HG03045 (cell line): ENCODE measurements at regions not wholly inside any gene's neighbourhood (a gene's known extent, or its start where the extent isn't known, plus 50 kb on each side); places are given as distances from the start of the nearest gene placed in this dataset.
"Not testable (repeated sequence)": the region's sequence is repeated elsewhere in the genome, so short reads cannot be mapped to it uniquely, and the experiment has no call there.

Experiments
- ATAC-seq: cut with Tn5 transposase; IDR thresholded peaks from one replicate; pipeline ENCODE4 v1.9.1; 2021; ENCODE audit warnings: mild to moderate bottlenecking, moderate library complexity; ENCODE audit not compliant: unreplicated experiment

- ATAC-seq, result no peak
Observed at GRCh38 chr12:124387528-124387911, 92.6 kb downstream of the RFLNA start.

GRCh38 chr12:124386661-124387527, 92.0 kb downstream of the RFLNA start:
- ATAC-seq, result no peak

- ATAC-seq, result no peak
Observed at GRCh38 chr12:124386059-124386458, 91.2 kb downstream of the RFLNA start.

GRCh38 chr12:124385219-124385969, 90.5 kb downstream of the RFLNA start:
- no peak for ATAC-seq

GRCh38 chr12:124384299-124384894, 89.5 kb downstream of the RFLNA start:
- ATAC-seq, result no peak

GRCh38 chr12:124383028-124383427, 88.1 kb downstream of the RFLNA start:
- no peak for ATAC-seq

- ATAC-seq, result no peak
Observed at GRCh38 chr12:124381456-124382296, 86.8 kb downstream of the RFLNA start.

GRCh38 chr12:124380796-124381455, 86.0 kb downstream of the RFLNA start:
- no peak for ATAC-seq

GRCh38 chr12:124379938-124380754, 85.3 kb downstream of the RFLNA start:
- ATAC-seq, result no peak

- ATAC-seq, result no peak
Observed at GRCh38 chr12:124379379-124379937, 84.6 kb downstream of the RFLNA start.

GRCh38 chr12:124378926-124379325, 84.0 kb downstream of the RFLNA start:
- no peak for ATAC-seq

GRCh38 chr12:124377981-124378509, 83.2 kb downstream of the RFLNA start:
- no peak for ATAC-seq

- ATAC-seq, result no peak
Observed at GRCh38 chr12:124376435-124376834, 81.5 kb downstream of the RFLNA start.

GRCh38 chr12:124375789-124376175, 80.9 kb downstream of the RFLNA start:
- no peak for ATAC-seq

GRCh38 chr12:124375141-124375788, 80.4 kb downstream of the RFLNA start:
- ATAC-seq, result no peak

GRCh38 chr12:124374567-124374966, 79.7 kb downstream of the RFLNA start:
- no peak for ATAC-seq

GRCh38 chr12:124374147-124374546, 79.3 kb downstream of the RFLNA start:
- ATAC-seq, result no peak

GRCh38 chr12:124373701-124374100, 78.8 kb downstream of the RFLNA start:
- ATAC-seq, result not testable (repeated sequence)
